Ectodermal cell (in vitro differentiated cells): ENCODE measurements at regions not wholly inside any gene's neighbourhood (a gene's known extent, or its start where the extent isn't known, plus 50 kb on each side); places are given as distances from the start of the nearest gene placed in this dataset.
"Not testable (repeated sequence)": the region's sequence is repeated elsewhere in the genome, so short reads cannot be mapped to it uniquely, and the experiment has no call there.

Experiments used
- H3K27ac ChIP-seq: 2 replicates; pipeline ENCODE4 v1.7.0; 2013; ENCODE audit warnings: mild to moderate bottlenecking, low read depth, low read length; ENCODE audit not compliant: insufficient read depth, poor library complexity, severe bottlenecking
- H3K27me3 ChIP-seq: 2 replicates; pipeline ENCODE4 v1.7.0; 2013; ENCODE audit warnings: mild to moderate bottlenecking, low read length; ENCODE audit not compliant: insufficient read depth, control insufficient read depth, poor library complexity, severe bottlenecking
- H3K36me3 ChIP-seq: one replicate; pipeline ENCODE4 v1.7.0; 2013; ENCODE audit warnings: low read length; ENCODE audit not compliant: control insufficient read depth, insufficient read depth
- H3K4me1 ChIP-seq: one replicate; pipeline ENCODE4 v1.7.0; 2013; ENCODE audit warnings: low read length; ENCODE audit not compliant: control insufficient read depth, insufficient read depth
- H3K4me3 ChIP-seq: 2 replicates; pipeline ENCODE4 v1.7.0; 2013; ENCODE audit warnings: low read depth, low read length, control low read depth; ENCODE audit not compliant: insufficient read depth
- H3K9me3 ChIP-seq: 2 replicates; pipeline ENCODE4 v1.7.0; 2013; ENCODE audit warnings: mild to moderate bottlenecking, low read length, moderate library complexity; ENCODE audit not compliant: control insufficient read depth
- WGBS, 2 experiments: methylation state at CpG; one replicate each; pipeline ENCODE4 v1.1.7; 2013; ENCODE audit warnings: missing lambda C conversion rate in 2 of 2; 5-methylcytosine and 5-hydroxymethylcytosine counted together

DNA sequence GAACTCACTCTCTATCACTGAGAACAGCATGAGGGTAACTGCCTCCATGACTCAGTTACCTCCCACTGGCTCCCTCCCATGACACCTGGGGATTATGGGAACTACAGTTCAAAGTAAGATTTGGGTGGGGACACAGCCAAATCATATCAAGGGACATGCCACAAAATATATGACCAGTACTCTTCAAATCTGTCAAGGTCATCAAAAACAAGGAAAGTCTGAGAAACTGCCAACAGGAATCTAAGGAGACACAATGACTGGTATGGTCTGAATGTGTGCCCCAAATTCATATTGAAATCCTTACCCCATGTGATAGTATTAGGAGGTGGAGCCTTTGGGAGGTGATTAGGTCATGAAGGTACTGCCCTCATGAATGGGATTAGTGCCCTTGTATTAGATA is 258.8 kb downstream of the TPBG start:
- Histone ChIP-seq H3K9me3 (no peaks in the 10 kb centered on the region), H3K27me3 (no peaks in the 10 kb centered on the region), H3K4me3 (no peak overlapping the region), H3K36me3 (no peaks in the 10 kb centered on the region), H3K4me1 (no peaks in the 10 kb centered on the region), H3K27ac (no peak overlapping the region)

DNA sequence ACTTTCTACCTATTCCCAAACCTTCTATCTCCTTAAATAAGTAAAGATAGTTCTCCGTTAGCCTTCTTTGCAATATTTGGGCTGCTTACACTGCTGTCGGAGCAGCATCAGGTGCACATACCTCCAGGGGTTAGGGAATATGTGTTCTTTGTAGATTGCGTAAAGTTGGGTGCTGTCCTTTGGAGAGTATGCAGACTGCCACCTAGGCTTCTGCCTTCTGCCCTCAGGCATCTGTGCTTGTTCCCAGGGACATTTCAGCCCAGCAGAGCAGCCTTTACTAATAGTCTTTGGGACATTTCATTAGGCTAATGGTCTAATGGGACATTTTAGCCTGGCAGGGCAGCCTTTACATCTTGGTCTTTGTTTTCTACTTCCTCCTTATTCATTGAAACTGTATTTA is 260.6 kb downstream of the TPBG start:
- WGBS, 2 experiments, result 91 to 96% methylated on average over 3 of the region's 3 CpGs
- no peaks in the 10 kb centered on the region for H3K4me1 ChIP-seq
- H3K4me3 ChIP-seq, result no peak overlapping the region
- no peaks in the 10 kb centered on the region for H3K9me3 ChIP-seq
- H3K36me3 ChIP-seq, result no peaks in the 10 kb centered on the region
- no peak overlapping the region for H3K27ac ChIP-seq
- no peaks in the 10 kb centered on the region for H3K27me3 ChIP-seq

DNA sequence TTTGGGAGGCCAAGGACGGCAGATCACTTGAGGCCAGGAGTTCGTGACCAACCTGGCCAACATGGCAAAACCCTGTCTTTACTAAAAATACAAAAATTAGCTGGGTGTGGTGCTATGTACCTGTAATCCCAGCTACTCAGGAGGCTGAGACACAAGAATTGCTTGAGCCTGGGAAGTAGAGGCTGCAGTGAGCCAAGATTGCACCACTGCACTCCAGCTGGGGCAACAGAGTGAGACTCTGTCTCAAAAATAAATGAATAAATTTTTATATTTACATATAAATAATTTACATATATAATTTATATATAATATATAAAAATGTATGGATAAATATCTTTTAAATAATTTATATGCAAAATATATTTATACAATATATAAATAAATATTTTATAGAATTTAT is 263.3 kb downstream of the TPBG start:
- H3K27me3 ChIP-seq, H3K4me1 ChIP-seq, H3K27ac ChIP-seq, H3K4me3 ChIP-seq, H3K36me3 ChIP-seq, H3K9me3 ChIP-seq: not testable (repeated sequence)
- WGBS, 2 experiments, result 97 to 100% methylated on average over 2 of the region's 2 CpGs

DNA sequence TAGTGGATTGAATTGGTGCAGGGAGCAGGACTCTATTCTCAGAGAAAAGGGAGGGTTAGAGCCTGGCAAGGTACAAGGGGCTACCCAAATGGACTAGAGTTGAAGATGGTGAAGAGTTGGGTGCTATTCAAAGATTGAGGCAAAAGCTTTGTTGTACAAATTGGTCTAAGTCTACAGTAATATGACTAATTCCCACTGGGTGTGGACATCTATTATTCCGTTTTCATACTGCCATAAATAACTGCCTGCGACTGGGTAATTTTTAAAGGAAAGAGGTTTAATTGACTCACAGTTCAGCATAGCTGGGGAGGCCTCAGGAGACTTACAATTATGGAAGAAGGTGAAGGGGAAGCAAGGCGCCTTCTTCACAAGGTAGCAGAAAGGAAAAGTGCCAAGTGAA is 266.3 kb downstream of the TPBG start:
- 77 to 94% methylated on average over 3 of the region's 3 CpGs for WGBS, 2 experiments
- Histone ChIP-seq H3K4me1 (no peaks in the 10 kb centered on the region), H3K27ac (no peak overlapping the region)

DNA sequence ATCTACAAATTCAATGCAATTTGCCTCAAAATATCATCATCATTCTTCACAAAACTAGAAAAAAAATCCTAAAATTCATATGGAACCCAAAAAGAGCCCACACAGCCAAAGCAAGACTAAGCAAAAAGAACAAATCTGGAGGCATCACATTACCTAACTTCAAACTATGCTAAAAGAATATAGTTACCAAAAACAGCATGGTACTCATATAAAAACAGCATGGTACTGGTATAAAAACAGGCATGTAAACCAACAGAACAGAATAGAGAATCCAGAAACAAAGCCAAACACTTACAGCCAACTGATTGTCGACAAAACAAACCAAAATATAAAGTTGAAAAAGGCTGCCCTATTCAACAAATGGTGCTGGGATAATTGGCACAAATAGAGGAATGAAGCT is 278.1 kb downstream of the TPBG start:
- 83 to 88% methylated on average over 1 of the region's 1 CpG for WGBS, 2 experiments
- no peak overlapping the region for H3K27ac ChIP-seq
- H3K4me1 ChIP-seq, result no peaks in the 10 kb centered on the region
- H3K27me3 ChIP-seq, result no peaks in the 10 kb centered on the region
- H3K4me3 ChIP-seq, result no peak overlapping the region
- H3K36me3 ChIP-seq, result no peaks in the 10 kb centered on the region
- no peaks in the 10 kb centered on the region for H3K9me3 ChIP-seq

More for the DNA sequence above, 266.3 kb downstream of the TPBG start:
- no peaks in the 10 kb centered on the region for H3K9me3 ChIP-seq
- no peaks in the 10 kb centered on the region for H3K36me3 ChIP-seq
- H3K27me3 ChIP-seq, result no peaks in the 10 kb centered on the region
- H3K4me3 ChIP-seq, result no peak overlapping the region

DNA sequence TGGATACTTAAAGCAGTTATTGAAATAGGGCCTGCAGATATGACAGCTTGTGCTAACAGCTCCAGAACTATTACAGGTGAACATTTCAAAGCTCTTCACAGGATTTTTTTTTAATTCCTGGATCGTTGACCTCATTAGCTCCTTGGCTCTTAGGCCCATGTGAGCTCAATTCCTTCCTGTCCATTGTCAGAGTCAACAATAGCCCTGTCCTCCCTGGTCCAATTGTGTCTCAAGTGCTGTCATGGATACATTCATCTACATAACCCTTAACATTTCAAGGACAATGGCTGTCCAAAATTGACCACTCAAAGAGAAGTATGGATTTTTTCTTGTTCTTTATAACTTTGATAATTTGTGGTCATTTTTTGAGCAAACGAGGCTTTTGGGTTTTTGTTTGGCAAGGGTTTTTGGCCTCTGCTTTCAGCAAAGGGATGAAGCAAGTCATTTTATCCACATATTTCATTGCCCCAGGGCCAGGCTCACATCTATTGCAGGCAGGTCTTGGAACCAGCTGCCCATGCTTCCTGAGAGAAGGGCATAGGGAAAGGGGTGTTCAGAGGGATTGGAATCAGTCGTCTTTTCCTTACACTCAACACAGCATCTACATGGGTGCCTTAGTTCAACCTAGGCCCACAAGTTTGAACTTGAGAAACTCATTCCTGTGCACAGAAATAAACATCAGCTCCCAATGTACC is 282.1 kb downstream of the TPBG start:
- H3K4me1 ChIP-seq, result no peaks in the 10 kb centered on the region

DNA sequence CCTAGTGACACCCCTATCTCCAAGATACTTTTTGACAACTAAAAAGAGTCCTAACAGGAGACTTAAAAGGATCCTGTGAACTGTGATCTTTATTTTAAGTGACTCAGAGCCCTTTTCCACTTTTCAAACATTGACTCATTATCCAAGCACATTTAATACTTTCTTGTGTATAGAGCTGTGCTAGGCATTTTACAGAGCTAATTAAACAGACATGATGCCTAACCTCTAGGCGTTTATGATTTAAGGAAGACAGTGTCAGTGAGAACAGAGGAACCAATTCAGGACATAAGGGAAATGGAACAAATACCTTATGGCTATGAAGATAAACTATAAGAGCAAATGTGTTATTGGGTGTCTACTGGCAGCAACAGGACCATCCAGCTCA is 282.6 kb downstream of the TPBG start:
- no peaks in the 10 kb centered on the region for H3K4me1 ChIP-seq
- no peak overlapping the region for H3K4me3 ChIP-seq
- H3K27ac ChIP-seq, result no peak overlapping the region
- no peaks in the 10 kb centered on the region for H3K36me3 ChIP-seq
- no peaks in the 10 kb centered on the region for H3K9me3 ChIP-seq
- no peaks in the 10 kb centered on the region for H3K27me3 ChIP-seq
- 88 to 95% methylated on average over 1 of the region's 1 CpG for WGBS, 2 experiments

More for the DNA sequence above, 282.1 kb downstream of the TPBG start:
- H3K27me3 ChIP-seq, result no peaks in the 10 kb centered on the region
- H3K36me3 ChIP-seq, result no peaks in the 10 kb centered on the region
- no peaks in the 10 kb centered on the region for H3K9me3 ChIP-seq
- H3K4me3 ChIP-seq, result no peak overlapping the region
- no peak overlapping the region for H3K27ac ChIP-seq
- WGBS, 2 experiments, result 81 to 92% methylated on average over 3 of the region's 3 CpGs

DNA sequence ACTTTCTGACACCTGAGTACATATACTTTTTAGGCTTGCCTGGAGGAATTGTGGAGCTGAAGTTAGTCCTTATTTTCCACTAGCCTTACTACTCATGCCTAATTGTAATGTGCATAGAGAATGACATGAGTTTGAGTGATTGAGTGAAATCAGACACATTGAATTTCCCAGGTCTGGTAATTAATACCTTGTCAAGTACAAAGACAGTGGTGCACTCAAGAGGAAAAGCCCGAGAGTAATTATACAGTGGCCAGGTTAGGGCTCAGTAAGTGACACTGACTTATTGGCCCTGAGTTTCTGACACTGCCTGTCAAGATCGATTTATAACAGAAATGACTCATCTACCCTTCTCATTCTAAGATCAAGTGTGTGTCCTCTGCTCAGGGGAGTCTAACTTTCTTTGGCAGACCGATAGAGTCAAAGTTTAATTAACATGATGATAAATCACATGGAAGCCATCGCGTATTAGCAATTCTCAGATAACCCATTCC is 288.3 kb downstream of the TPBG start:
- no peak overlapping the region for H3K27ac ChIP-seq
- H3K9me3 ChIP-seq, result no peaks in the 10 kb centered on the region
- no peaks in the 10 kb centered on the region for H3K36me3 ChIP-seq
- H3K27me3 ChIP-seq, result no peaks in the 10 kb centered on the region
- 95 to 96% methylated on average over 5 of the region's 5 CpGs for WGBS, 2 experiments
- no peaks in the 10 kb centered on the region for H3K4me1 ChIP-seq
- H3K4me3 ChIP-seq, result no peak overlapping the region

DNA sequence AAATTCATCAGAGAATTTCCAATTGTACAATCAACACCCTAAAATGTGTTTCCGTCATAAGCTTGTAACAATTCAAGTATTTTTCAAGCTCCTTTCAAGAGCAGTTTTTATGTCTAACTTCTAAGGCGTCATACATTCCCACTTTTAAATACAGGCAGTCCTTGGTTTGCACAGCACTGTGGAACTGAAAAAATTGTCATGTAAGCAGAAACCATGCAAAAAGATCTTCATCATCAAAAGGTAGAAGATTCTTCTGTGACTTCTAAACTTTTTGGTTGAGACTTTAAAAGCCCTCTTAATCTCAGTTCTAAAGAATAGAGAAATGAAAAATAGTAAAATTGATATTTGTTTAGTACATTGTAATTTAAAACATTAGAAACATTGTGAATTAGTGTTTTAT is 315.6 kb downstream of the TPBG start:
- H3K27me3 ChIP-seq, result no peaks in the 10 kb centered on the region
- H3K9me3 ChIP-seq, result peaks cover 2% of the 10 kb centered on the region
- WGBS, 2 experiments, result 92 to 99% methylated on average over 2 of the region's 2 CpGs
- no peak overlapping the region for H3K4me3 ChIP-seq
- H3K4me1 ChIP-seq, result no peaks in the 10 kb centered on the region
- no peaks in the 10 kb centered on the region for H3K36me3 ChIP-seq
- no peak overlapping the region for H3K27ac ChIP-seq

DNA sequence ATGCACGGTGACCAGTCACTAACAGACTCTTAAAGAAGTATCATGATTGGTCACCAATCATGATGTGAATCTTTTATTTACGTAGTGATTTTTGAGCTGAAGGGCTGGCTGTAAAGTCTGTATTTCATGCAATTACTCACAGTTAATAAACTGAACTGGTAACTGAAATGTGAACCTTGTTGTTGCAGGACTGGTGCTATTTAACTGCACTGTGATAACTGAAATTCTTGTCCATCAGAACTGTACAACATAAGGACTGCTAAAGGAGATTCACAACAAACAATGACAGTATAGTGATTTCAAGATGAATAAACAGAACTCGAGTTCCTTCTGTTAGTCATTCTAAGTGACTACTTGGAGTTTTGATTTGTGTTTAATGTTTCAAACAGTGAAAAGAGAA is 316.6 kb downstream of the TPBG start:
- peaks cover 2% of the 10 kb centered on the region for H3K9me3 ChIP-seq

More for the DNA sequence above, 316.6 kb downstream of the TPBG start:
- Histone ChIP-seq H3K27me3 (no peaks in the 10 kb centered on the region), H3K27ac (no peak overlapping the region), H3K4me1 (no peaks in the 10 kb centered on the region), H3K36me3 (no peaks in the 10 kb centered on the region), H3K4me3 (no peak overlapping the region)
- 94 to 95% methylated on average over 3 of the region's 3 CpGs for WGBS, 2 experiments
